Kidney epithelial cell (primary cell): ENCODE measurements at regions not wholly inside any gene's neighbourhood (a gene's known extent, or its start where the extent isn't known, plus 50 kb on each side); places are given as distances from the start of the nearest gene placed in this dataset.

Experiments used
- DNase-seq: peaks from one replicate; pipeline ENCODE4 v3.0.0-alpha.2; 2010; ENCODE audit warnings: low read depth
- H3K27me3 ChIP-seq: 2 replicates; pipeline ENCODE4 v1.6.0; 2011; ENCODE audit warnings: low read length; ENCODE audit not compliant: control insufficient read depth, insufficient read depth
- H3K36me3 ChIP-seq: 2 replicates; pipeline ENCODE4 v1.5.1; 2011; ENCODE audit warnings: low read length; ENCODE audit not compliant: control insufficient read depth, insufficient read depth
- H3K4me3 ChIP-seq: 2 replicates; pipeline ENCODE4 v1.5.1; 2011; ENCODE audit warnings: low read depth, mild to moderate bottlenecking, control low read depth, low read length
- TF ChIP-seq, protein P1 (sequence below): IDR thresholded peaks from 2 replicates; pipeline ENCODE4 v1.5.1; 2011; ENCODE audit warnings: mild to moderate bottlenecking, moderate library complexity, low read length, control low read depth, inconsistent platforms; ENCODE audit not compliant: insufficient read depth, poor library complexity, severe bottlenecking

DNA sequence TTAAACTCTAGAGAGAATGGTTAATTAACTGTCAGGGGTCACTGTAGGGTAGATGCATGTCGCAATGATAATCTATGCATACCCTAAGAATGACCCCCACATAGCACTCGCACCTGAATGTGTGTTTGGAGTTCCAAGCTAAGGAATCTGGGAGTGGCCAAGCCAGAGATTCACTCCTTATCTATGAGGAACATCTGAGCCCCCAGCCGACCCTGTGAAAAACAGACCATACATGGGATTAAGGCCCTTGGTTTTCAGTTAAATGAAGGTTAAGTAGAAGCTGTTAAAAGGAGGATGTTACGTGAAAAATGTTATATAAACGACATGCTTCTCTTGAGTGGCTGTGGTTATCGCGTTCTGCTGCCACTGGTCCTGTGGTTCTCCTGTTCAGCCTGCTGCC lies 147.2 kb downstream of the RELL1 start:
- no peaks in the 10 kb centered on the region for H3K27me3 ChIP-seq
- H3K4me3 ChIP-seq: no peak overlapping the region
- TF ChIP-seq, protein P1, sequence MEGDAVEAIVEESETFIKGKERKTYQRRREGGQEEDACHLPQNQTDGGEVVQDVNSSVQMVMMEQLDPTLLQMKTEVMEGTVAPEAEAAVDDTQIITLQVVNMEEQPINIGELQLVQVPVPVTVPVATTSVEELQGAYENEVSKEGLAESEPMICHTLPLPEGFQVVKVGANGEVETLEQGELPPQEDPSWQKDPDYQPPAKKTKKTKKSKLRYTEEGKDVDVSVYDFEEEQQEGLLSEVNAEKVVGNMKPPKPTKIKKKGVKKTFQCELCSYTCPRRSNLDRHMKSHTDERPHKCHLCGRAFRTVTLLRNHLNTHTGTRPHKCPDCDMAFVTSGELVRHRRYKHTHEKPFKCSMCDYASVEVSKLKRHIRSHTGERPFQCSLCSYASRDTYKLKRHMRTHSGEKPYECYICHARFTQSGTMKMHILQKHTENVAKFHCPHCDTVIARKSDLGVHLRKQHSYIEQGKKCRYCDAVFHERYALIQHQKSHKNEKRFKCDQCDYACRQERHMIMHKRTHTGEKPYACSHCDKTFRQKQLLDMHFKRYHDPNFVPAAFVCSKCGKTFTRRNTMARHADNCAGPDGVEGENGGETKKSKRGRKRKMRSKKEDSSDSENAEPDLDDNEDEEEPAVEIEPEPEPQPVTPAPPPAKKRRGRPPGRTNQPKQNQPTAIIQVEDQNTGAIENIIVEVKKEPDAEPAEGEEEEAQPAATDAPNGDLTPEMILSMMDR: no peak
- DNase-seq: no peak
- H3K36me3 ChIP-seq: no peaks in the 10 kb centered on the region

DNA sequence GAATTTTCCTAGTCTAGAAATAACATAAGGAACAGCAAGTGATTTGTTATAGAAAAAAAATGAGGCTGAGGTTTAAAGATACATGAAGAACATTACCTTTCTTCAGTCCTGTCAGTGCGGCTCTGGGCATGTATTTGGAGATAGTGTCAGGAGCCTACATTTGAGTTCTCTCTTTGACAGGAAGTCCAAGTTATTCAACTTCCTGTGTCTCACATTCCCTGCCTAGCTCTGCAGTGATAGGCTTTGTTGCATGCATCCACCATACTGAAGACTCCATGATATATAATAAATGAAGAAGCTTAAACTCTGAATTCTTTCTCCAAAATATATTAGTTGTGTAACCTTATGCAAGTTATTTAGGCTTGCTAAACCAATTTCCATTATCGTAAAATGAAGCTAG lies 148.7 kb downstream of the RELL1 start:
- H3K36me3 ChIP-seq: no peaks in the 10 kb centered on the region
- H3K4me3 ChIP-seq: no peak overlapping the region
- H3K27me3 ChIP-seq: no peaks in the 10 kb centered on the region
- TF ChIP-seq, protein P1: no peak
- no peak for DNase-seq

DNA sequence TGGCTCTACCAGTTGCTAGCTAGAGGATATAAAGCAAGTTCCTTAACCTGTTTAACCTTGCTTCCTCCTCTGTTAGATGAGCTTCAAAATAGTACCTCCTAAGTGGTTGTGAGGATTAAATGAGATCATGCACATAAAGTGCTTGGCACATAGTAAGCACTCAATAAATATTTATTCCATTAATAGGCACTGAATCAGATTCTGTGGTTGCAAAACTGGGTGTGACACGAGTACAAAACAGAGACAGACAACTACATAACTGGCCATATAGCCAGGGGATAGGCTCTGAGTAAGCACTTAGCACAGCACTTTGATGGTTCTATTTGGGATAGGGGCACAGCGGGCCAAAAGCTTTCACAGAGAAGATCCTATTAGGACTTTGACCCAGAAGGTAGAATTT lies 150.3 kb downstream of the RELL1 start:
- DNase-seq: no peak
- no peak overlapping the region for H3K4me3 ChIP-seq
- no peaks in the 10 kb centered on the region for H3K27me3 ChIP-seq
- TF ChIP-seq, protein P1: no peak
- H3K36me3 ChIP-seq: no peaks in the 10 kb centered on the region

DNA sequence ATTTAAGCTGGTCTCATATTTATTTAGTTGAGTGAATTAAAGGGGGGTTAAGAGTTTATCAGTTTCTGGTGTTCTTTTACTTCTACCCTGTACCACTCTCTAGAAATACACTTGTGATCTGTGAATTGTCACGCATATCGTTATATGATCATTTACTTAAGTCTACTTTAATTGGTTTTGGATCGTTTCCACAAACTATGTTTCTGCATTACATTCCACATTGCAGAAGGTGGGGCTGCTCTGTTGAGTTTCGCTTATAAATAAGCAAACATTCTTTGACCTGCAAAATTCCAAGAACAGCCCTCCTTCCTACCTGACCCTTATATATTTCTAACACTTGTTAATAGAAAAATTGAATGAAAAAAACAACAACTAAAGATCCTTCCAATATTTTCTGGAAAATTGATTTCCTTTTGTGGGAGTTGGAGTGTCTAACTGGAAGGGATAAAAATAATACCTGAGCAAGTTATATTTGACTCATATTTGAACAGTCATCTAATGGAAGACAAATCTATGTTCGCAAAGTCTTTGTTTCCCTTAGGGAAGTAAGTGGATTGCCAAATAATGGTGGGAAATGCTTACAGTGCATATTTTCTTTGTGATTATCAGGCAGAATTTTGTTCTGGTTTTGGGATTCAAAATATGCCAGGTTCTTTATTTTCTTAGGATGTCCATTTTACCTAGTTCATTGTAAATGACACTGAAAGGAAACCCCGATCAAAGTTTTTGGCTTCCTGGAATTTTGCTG lies 152.7 kb downstream of the RELL1 start:
- no peaks in the 10 kb centered on the region for H3K27me3 ChIP-seq
- H3K36me3 ChIP-seq: no peaks in the 10 kb centered on the region
- DNase-seq: no peak
- H3K4me3 ChIP-seq: no peak overlapping the region
- TF ChIP-seq, protein P1: no peak

DNA sequence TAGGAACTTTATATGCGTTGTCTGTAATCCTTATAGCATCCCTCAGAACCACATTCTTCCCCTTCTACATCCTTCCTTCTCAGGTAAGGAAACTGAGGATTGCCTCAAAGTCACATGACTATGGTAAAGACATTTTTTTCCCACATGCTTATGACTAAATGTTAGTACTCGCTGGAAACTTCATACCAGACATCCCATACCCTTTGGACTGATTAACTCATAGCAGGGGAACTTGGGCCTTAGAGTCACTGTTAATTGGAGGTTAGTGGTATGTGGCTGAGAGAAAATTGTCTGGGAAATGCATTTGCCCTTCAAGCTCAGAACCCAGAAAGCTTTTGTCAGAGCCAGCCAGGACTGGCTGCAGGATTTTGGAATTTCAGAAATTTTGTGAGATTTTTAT lies 155.0 kb downstream of the RELL1 start:
- Histone ChIP-seq H3K4me3 (no peak overlapping the region), H3K27me3 (no peaks in the 10 kb centered on the region), H3K36me3 (no peaks in the 10 kb centered on the region)
- no peak for DNase-seq
- TF ChIP-seq, protein P1: no peak

DNA sequence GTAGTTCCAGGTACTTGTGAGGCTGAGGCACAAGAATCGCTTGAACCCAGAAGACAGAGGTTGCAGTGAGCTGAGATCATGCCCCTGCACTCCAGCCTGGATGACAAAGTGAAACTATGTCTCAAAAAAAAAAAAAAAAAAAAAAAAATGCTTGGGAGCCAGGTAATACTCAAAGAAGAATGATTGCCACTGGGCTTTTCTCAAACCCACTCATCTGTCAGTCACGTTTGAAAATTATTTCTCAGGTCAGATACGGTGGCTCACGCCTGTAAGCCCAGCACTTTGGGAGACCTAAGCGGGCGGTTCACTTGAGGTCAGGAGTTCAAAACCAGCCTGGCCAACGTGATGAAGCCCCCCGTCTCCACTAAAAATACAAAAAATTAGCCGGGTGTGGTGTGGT lies 155.7 kb downstream of the RELL1 start:
- H3K4me3 ChIP-seq: no peak overlapping the region
- no peak for DNase-seq
- H3K27me3 ChIP-seq: no peaks in the 10 kb centered on the region
- no peaks in the 10 kb centered on the region for H3K36me3 ChIP-seq
- TF ChIP-seq, protein P1: no peak
